ENCODE measurements at regions not wholly inside any gene's neighbourhood (a gene's known extent, or its start where the extent isn't known, plus 50 kb on each side); places are given as distances from the start of the nearest gene placed in this dataset.

- no peak for TF ChIP-seq L3MBTL2 (conservative IDR thresholded peaks at IDR 0.05)
- no peak for TF ChIP-seq NFRKB (IDR thresholded peaks at IDR 0.05)
- no peak for TF ChIP-seq FOXK2 (IDR thresholded peaks at IDR 0.05)
- TF ChIP-seq SP1 (IDR thresholded peaks at IDR 0.05): no peak
Measured at GRCh38 chr1:108071601-108072000, 106.6 kb upstream of the VAV3 start.

Measured in HEK293T (cell line).